AG04450 (cell line): ENCODE measurements at regions not wholly inside any gene's neighbourhood (a gene's known extent, or its start where the extent isn't known, plus 50 kb on each side); places are given as distances from the start of the nearest gene placed in this dataset.

Experiments used
- CTCF ChIA-PET: fragments of 300-600, 350-600 bp; formaldehyde crosslinking; extraction: SDS; loops from one replicate; lab custom pipeline; 2022; ENCODE audit warnings: antibody characterized with exemption, inconsistent platforms; lab: Charles Lee
- POLR2A ChIA-PET: fragments of 350-600 bp; formaldehyde crosslinking; extraction: SDS; loops from one replicate; lab custom pipeline; 2021; ENCODE audit warnings: antibody characterized with exemption, inconsistent platforms; lab: Yijun Ruan, JAX
- DNase-seq: peaks from one replicate; pipeline ENCODE4 v3.0.0-alpha.2; 2011; ENCODE audit warnings: low read depth, low spot score
- H3K27ac ChIP-seq: one replicate; pipeline ENCODE4 v1.5.1; 2012; ENCODE audit warnings: low read depth, low read length, control low read depth
- H3K27me3 ChIP-seq: one replicate; pipeline ENCODE4 v1.6.0; 2012; ENCODE audit warnings: low read length; ENCODE audit not compliant: control insufficient read depth, insufficient read depth
- H3K4me3 ChIP-seq: 2 replicates; pipeline ENCODE4 v1.5.1; 2011; ENCODE audit warnings: mild to moderate bottlenecking, low read depth, low read length, control low read depth
- H3K9me3 ChIP-seq: 2 replicates; pipeline ENCODE4 v1.5.1; 2012; ENCODE audit warnings: low read length; ENCODE audit not compliant: control insufficient read depth, insufficient read depth
- TF ChIP-seq, protein P1 (sequence below): IDR thresholded peaks from 2 replicates; pipeline ENCODE4 v1.5.1; 2011; ENCODE audit warnings: low read depth, low read length, control low read depth, inconsistent platforms

DNA sequence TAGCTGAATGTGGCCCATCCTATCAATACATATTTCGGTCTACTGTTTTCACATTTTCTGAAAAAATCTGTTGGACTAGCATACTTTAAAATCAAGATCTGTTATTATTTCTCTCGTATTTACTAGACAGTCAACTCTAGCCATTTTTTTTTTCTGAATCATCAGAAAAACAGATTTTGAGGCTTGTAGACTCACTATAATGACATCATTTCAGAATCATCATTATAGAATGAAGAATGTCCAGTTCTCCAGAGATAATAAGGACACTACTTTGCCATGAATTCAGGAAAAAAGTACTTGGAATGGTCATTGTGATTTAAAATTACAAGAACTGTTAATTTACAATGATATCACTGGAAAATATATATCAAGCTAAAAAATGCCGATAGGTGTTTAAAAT lies 589.8 kb downstream of the KCNH5 start:
- DNase-seq = no peak
- Histone ChIP-seq H3K27ac (no peak overlapping the region), H3K27me3 (no peaks in the 10 kb centered on the region), H3K4me3 (no peak overlapping the region), H3K9me3 (no peaks in the 10 kb centered on the region)
- TF ChIP-seq, protein P1, sequence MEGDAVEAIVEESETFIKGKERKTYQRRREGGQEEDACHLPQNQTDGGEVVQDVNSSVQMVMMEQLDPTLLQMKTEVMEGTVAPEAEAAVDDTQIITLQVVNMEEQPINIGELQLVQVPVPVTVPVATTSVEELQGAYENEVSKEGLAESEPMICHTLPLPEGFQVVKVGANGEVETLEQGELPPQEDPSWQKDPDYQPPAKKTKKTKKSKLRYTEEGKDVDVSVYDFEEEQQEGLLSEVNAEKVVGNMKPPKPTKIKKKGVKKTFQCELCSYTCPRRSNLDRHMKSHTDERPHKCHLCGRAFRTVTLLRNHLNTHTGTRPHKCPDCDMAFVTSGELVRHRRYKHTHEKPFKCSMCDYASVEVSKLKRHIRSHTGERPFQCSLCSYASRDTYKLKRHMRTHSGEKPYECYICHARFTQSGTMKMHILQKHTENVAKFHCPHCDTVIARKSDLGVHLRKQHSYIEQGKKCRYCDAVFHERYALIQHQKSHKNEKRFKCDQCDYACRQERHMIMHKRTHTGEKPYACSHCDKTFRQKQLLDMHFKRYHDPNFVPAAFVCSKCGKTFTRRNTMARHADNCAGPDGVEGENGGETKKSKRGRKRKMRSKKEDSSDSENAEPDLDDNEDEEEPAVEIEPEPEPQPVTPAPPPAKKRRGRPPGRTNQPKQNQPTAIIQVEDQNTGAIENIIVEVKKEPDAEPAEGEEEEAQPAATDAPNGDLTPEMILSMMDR = no peak
- ChIA-PET CTCF (interaction anchor here (0.7 kb wide), 1 partner anchor 725 kb away, joined by 3 read pairs; no protein-coding TSS in a partner anchor), POLR2A (no interaction called here)

DNA sequence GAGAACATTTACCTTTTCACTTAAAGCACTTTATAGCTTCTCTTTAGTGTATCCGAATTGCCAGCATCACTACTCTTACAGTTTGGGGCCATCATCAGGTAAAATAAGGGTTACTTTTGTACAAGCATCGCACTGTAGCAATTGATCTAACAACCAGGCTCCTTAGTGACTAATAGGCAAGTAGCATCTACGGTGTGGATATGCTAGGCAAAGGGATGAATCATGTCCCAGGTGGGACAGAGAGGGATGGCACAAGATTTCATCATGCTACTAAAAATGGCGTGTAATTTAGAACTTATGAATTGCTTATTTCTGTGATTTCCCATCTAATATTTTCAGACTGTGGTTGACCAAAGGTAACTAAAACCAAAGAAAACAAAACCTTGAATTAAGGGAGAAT lies 582.3 kb downstream of the KCNH5 start:
- Histone ChIP-seq H3K9me3 (no peaks in the 10 kb centered on the region), H3K27me3 (no peaks in the 10 kb centered on the region), H3K27ac (no peak overlapping the region), H3K4me3 (no peak overlapping the region)
- POLR2A ChIA-PET = no interaction called here
- DNase-seq = no peak
- TF ChIP-seq, protein P1 = no peak
- CTCF ChIA-PET = no interaction called here

DNA sequence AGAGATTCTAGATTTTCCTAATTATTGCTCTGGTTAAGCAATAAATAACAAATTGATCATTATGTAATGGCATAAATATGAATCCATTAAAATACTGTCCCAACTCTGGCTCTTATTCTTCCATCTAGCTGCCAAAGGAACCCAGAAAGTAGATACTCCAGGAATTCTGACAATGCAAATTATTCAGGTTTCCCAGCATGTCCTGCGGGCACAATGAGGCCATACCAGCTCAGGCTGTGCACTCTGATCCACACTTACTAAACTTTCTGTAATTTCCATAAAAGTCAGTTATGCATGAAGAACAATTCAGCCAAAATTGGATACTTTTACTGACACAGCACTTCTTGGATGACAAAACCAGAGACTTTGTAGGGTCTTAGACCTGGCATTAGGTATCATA lies 576.3 kb downstream of the KCNH5 start:
- ChIA-PET POLR2A (no interaction called here), CTCF (no interaction called here)
- DNase-seq = no peak
- Histone ChIP-seq H3K4me3 (no peak overlapping the region), H3K27me3 (no peaks in the 10 kb centered on the region), H3K27ac (no peak overlapping the region), H3K9me3 (no peaks in the 10 kb centered on the region)
- TF ChIP-seq, protein P1 = no peak

DNA sequence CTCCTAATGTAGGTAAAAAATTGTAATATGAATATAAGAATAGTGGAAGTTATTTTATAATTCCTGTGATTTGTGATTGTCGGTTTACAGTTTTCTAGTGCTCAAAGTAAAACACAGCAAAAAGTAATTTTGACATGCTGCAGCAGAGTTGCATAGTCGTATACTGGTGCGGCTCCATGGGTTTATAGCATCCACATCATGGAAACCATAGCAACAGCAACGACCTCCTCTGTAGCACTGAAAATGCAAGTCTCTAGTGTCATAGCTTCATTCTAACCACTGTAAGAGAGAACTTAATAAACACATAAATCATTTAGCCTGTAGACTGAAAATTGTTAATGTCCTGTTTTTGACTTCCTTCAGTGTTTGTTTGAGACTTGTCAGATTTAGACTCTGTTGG lies 574.3 kb downstream of the KCNH5 start:
- TF ChIP-seq, protein P1 = no peak
- no peak overlapping the region for H3K4me3 ChIP-seq
- CTCF ChIA-PET = no interaction called here
- no peaks in the 10 kb centered on the region for H3K9me3 ChIP-seq
- no peak overlapping the region for H3K27ac ChIP-seq
- no peak for DNase-seq
- H3K27me3 ChIP-seq = no peaks in the 10 kb centered on the region
- POLR2A ChIA-PET = no interaction called here

- no peak for DNase-seq
- peaks cover 2% of the 10 kb centered on the region; the same call in 1 of the 2 replicates for H3K9me3 ChIP-seq
- ChIA-PET POLR2A (no interaction called here), CTCF (no interaction called here)
- H3K27ac ChIP-seq = no peak overlapping the region
- H3K27me3 ChIP-seq = no peaks in the 10 kb centered on the region
- no peak overlapping the region for H3K4me3 ChIP-seq
- TF ChIP-seq, protein P1 = no peak
Observed at GRCh38 chr14:62491146-62491545, 554.1 kb downstream of the KCNH5 start.
